Ascending aorta (tissue), 2 donors: ENCODE measurements at regions not wholly inside any gene's neighbourhood (a gene's known extent, or its start where the extent isn't known, plus 50 kb on each side); places are given as distances from the start of the nearest gene placed in this dataset.

Source experiments
- DNase-seq, 2 donors: peaks; one replicate each; pipeline ENCODE4 v3.0.0-alpha.2; 2019; ENCODE audit warnings: low spot score in 2 of 2
- H3K27ac ChIP-seq, 2 donors: fragments of 200-600 bp; sonication (generic); one replicate each; pipeline ENCODE4 v1.5.1; 2016 to 2017; ENCODE audit warnings: mild to moderate bottlenecking in 1 of 2
- H3K27me3 ChIP-seq: fragments of 200-600 bp; sonication (generic); one replicate; pipeline ENCODE4 v1.5.1; 2017
- H3K36me3 ChIP-seq, 2 donors: fragments of 200-600 bp; sonication (generic); one replicate each; pipeline ENCODE4 v1.5.1; 2016
- H3K4me1 ChIP-seq, 2 donors: fragments of 200-600 bp; sonication (generic); one replicate each; pipeline ENCODE4 v1.5.1; 2016 to 2017; ENCODE audit warnings: mild to moderate bottlenecking in 1 of 2
- H3K4me3 ChIP-seq, 2 donors: fragments of 200-600 bp; sonication (generic); one replicate each; pipeline ENCODE4 v1.5.1; 2016 to 2017; ENCODE audit warnings: mild to moderate bottlenecking in 1 of 2
- H3K9me3 ChIP-seq, 2 donors: fragments of 200-600 bp; sonication (generic); one replicate each; pipeline ENCODE4 v1.5.1; 2016
- intact Hi-C: fragments of 100-400 bp; cut with DNase I; formaldehyde crosslinking; loops from one replicate; pipeline ENCODE4 v1.15.1; 2023
- TF ChIP-seq, protein P1 (sequence below), 3 experiments: fragments of 200-600 bp in 2 of 3; fragments of 450-650 bp in 1 of 3; sonication (generic) in 2 of 3; IDR thresholded peaks; one replicate each; pipeline ENCODE4 v1.5.1; 2016 to 2019; ENCODE audit warnings: antibody characterized with exemption in 3 of 3, mild to moderate bottlenecking in 1 of 3, moderate library complexity in 1 of 3

DNA sequence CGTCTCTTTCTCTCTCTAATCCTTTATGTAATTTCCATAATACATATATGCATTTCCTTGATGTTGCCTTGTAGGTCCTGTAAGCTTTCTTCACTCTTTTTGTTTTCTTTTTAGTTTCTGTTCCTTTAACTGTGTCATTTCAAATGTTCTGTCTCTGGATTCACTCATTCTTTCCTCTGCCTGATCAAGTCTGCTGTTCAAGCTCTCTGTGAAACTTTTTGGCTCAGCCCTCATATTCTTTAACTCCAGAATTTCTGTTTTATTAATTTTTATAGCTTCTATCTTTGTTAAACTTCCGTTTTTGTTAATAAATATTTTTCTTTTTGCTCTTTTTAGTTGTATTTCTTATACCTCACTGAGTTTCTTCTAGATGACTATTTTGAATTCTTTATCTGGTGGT lies 321.3 kb upstream of the LMO3 start:
- H3K27me3 ChIP-seq, result no peaks in the 10 kb centered on the region
- peaks cover 11 to 12% of the 10 kb centered on the region in 2 donors for H3K9me3 ChIP-seq
- no peaks in the 10 kb centered on the region for H3K36me3 ChIP-seq
- no peaks in the 10 kb centered on the region for H3K4me1 ChIP-seq
- DNase-seq, result no peak
- no peak overlapping the region for H3K27ac ChIP-seq
- intact Hi-C loops, result no loop called here
- TF ChIP-seq, protein P1, sequence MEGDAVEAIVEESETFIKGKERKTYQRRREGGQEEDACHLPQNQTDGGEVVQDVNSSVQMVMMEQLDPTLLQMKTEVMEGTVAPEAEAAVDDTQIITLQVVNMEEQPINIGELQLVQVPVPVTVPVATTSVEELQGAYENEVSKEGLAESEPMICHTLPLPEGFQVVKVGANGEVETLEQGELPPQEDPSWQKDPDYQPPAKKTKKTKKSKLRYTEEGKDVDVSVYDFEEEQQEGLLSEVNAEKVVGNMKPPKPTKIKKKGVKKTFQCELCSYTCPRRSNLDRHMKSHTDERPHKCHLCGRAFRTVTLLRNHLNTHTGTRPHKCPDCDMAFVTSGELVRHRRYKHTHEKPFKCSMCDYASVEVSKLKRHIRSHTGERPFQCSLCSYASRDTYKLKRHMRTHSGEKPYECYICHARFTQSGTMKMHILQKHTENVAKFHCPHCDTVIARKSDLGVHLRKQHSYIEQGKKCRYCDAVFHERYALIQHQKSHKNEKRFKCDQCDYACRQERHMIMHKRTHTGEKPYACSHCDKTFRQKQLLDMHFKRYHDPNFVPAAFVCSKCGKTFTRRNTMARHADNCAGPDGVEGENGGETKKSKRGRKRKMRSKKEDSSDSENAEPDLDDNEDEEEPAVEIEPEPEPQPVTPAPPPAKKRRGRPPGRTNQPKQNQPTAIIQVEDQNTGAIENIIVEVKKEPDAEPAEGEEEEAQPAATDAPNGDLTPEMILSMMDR (IDR thresholded peaks at IDR 0.05), result no peak
- no peak overlapping the region for H3K4me3 ChIP-seq

DNA sequence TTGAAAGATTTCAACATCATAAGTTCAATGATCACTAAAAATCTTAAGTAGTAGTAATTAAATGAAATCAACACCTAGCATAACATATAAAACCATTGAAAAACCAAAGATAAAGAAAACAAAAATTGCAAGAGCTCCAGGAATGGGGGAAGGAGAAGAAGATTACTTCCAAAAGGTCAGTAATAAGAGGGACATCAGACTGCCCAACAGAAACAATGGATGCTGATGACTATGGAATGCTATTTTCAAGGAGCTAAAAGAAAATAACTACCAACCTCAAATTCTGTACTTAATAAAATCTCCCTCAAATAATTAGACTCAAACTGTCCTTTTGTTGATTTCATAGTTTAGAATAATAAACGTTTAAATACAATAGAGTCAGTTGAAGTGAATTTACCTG lies 314.5 kb upstream of the LMO3 start:
- intact Hi-C loops, result no loop called here
- Histone ChIP-seq H3K27me3 (no peaks in the 10 kb centered on the region), H3K4me1 (no peaks in the 10 kb centered on the region), H3K9me3 (peaks cover 0 to 4% of the 10 kb centered on the region in 2 donors), H3K4me3 (no peak overlapping the region), H3K27ac (no peak overlapping the region), H3K36me3 (no peaks in the 10 kb centered on the region)
- DNase-seq, result no peak
- TF ChIP-seq, protein P1 (IDR thresholded peaks at IDR 0.05), result no peak

DNA sequence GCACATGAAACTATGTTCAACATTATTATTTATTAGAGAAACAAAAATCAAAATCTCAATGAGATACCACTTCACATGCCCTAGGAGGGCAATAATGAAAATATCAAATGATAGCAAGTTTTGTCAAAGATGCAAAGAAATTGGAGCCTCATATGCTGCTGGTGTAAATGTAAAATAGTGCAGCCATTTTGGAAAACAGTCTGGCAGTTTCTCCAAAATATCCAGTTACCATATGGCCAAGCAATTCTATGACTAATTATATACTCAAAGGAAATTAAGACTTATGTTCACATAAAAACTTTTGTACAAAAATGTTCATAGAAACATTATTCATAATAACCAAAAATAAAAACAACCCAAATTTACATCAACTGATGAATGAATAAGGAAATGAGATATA lies 313.6 kb upstream of the LMO3 start:
- Histone ChIP-seq H3K27me3 (no peaks in the 10 kb centered on the region), H3K36me3 (no peaks in the 10 kb centered on the region), H3K4me1 (no peaks in the 10 kb centered on the region), H3K27ac (no peak overlapping the region), H3K9me3 (peaks cover 0 to 4% of the 10 kb centered on the region in 2 donors), H3K4me3 (no peak overlapping the region)
- intact Hi-C loops, result no loop called here
- TF ChIP-seq, protein P1 (IDR thresholded peaks at IDR 0.05), result no peak
- DNase-seq, result no peak

DNA sequence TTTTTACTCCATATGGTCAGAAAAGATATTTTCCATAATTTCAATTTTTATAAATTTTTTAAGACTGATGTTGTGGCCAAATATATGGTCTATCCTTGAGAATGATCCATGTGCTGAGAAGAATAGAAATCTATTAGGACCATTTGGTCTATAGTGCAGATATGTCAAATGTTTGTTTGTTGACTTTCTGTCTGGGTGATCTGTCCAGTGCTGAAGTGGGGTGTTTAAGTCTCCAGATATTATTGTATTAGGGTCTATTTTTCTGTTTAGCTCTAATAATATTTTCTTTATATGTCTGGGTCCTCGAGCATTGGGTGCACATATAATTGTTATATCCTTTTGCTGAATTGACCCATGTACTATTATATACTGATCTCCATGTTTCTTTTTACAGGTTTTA lies 308.9 kb upstream of the LMO3 start:
- no peaks in the 10 kb centered on the region for H3K27me3 ChIP-seq
- no peak overlapping the region for H3K4me3 ChIP-seq
- no peak overlapping the region for H3K27ac ChIP-seq
- TF ChIP-seq, protein P1 (IDR thresholded peaks at IDR 0.05), result no peak
- intact Hi-C loops, result no loop called here
- no peaks in the 10 kb centered on the region for H3K4me1 ChIP-seq
- DNase-seq, result no peak
- H3K36me3 ChIP-seq, result no peaks in the 10 kb centered on the region
- no peaks in the 10 kb centered on the region for H3K9me3 ChIP-seq

DNA sequence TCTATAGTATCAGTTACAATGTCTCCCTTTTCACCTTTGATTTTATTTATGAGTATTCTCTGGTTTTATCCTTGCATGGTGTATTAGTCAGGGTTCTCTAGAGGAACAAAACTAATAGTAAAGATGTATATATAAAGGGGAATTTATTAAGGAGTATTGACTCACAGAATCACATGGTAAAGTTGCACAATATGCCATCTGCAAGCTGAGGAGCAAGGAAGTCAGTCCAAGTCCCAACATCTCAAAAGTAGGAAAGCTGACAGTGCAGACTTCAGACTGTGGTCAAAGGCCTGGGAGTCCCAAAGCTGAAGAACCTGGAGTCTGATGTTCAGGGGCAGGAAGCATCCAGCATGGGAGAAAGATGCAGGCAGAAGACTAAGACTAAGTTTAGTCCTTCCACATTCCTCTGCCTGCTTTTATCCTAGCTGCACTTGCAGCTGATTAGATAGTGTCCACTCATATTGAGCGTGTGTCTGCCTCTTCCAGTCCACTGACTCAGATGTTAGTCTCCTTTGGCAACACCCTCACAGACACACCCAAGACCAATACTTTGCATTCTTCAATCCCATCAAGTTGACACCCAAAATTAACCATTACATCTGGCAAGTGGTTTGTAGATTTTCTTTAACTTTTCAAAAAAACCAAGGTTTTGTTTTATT lies 308.0 kb upstream of the LMO3 start:
- TF ChIP-seq, protein P1 (IDR thresholded peaks at IDR 0.05), result no peak
- H3K4me1 ChIP-seq, result no peaks in the 10 kb centered on the region

DNA sequence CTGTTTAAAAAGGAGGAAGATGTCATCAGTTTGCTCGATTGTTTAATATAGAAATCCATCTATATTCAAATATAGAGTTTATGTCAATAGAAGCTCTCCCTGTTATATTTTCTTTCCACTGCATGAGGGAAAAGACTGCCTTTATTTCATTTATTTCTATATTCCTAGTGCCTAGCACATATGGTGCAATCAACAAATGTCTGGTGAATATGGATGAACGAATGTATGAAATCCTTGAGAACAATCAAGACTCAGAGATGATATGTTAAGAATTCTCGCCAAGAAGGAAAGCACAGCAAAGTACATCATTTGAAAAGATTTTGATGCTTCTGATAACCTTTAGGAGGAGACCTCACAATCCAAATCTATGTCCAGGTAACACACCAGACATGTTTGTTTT lies 296.0 kb upstream of the LMO3 start:
- no peaks in the 10 kb centered on the region for H3K4me1 ChIP-seq
- H3K9me3 ChIP-seq, result no peaks in the 10 kb centered on the region
- TF ChIP-seq, protein P1 (IDR thresholded peaks at IDR 0.05), result no peak
- H3K36me3 ChIP-seq, result no peaks in the 10 kb centered on the region
- H3K27me3 ChIP-seq, result no peaks in the 10 kb centered on the region
- no peak overlapping the region for H3K27ac ChIP-seq
- no peak for DNase-seq
- H3K4me3 ChIP-seq, result no peak overlapping the region
- intact Hi-C loops, result no loop called here

More for the DNA sequence above, 308.0 kb upstream of the LMO3 start:
- intact Hi-C loops, result no loop called here
- Histone ChIP-seq H3K9me3 (no peaks in the 10 kb centered on the region), H3K27me3 (no peaks in the 10 kb centered on the region), H3K36me3 (no peaks in the 10 kb centered on the region), H3K4me3 (no peak overlapping the region), H3K27ac (no peak overlapping the region)
- DNase-seq, result no peak
